ENCODE measurements at regions not wholly inside any gene's neighbourhood (a gene's known extent, or its start where the extent isn't known, plus 50 kb on each side); places are given as distances from the start of the nearest gene placed in this dataset.
"Not testable (repeated sequence)": the region's sequence is repeated elsewhere in the genome, so short reads cannot be mapped to it uniquely, and the experiment has no call there.

- DNase-seq (ENCODE audit: low spot score) = no peak
Observed at GRCh38 chr5:44942524-44943001, 133.8 kb downstream of the MRPS30 start.

GRCh38 chr5:44943647-44944046 is 134.9 kb downstream of the MRPS30 start:
- DNase-seq (ENCODE audit: low spot score) = no peak

GRCh38 chr5:44945743-44946142 is 137.0 kb downstream of the MRPS30 start:
- DNase-seq (ENCODE audit: low spot score) = no peak

- DNase-seq (ENCODE audit: low spot score) = no peak
Observed at GRCh38 chr5:44949687-44950086, 140.9 kb downstream of the MRPS30 start.

- no peak for DNase-seq (ENCODE audit: low spot score)
Observed at GRCh38 chr5:44951371-44951770, 142.6 kb downstream of the MRPS30 start.

GRCh38 chr5:44952376-44952775 is 143.6 kb downstream of the MRPS30 start:
- peak; percentile 23 for DNase-seq (ENCODE audit: low spot score)

- DNase-seq (ENCODE audit: low spot score) = no peak
Observed at GRCh38 chr5:44953078-44953477, 144.3 kb downstream of the MRPS30 start.

- not testable (repeated sequence) for DNase-seq (ENCODE audit: low spot score)
Observed at GRCh38 chr5:44958943-44959454, 150.3 kb downstream of the MRPS30 start.

- DNase-seq (ENCODE audit: low spot score) = no peak
Observed at GRCh38 chr5:44969825-44970224, 161.1 kb downstream of the MRPS30 start.

- not testable (repeated sequence) for DNase-seq (ENCODE audit: low spot score)
Observed at GRCh38 chr5:44970963-44971362, 162.2 kb downstream of the MRPS30 start.

GRCh38 chr5:44974813-44975212 is 166.1 kb downstream of the MRPS30 start:
- DNase-seq (ENCODE audit: low spot score) = no peak

- DNase-seq (ENCODE audit: low spot score) = no peak
Observed at GRCh38 chr5:44981708-44982107, 173.0 kb downstream of the MRPS30 start.

- no peak for DNase-seq (ENCODE audit: low spot score)
Observed at GRCh38 chr5:44983006-44983405, 174.3 kb downstream of the MRPS30 start.

GRCh38 chr5:44987026-44987425 is 178.3 kb downstream of the MRPS30 start:
- DNase-seq (ENCODE audit: low spot score) = no peak

GRCh38 chr5:44991693-44992092 is 182.9 kb downstream of the MRPS30 start:
- no peak for DNase-seq (ENCODE audit: low spot score)

GRCh38 chr5:44993286-44993685 is 184.5 kb downstream of the MRPS30 start:
- no peak for DNase-seq (ENCODE audit: low spot score)

- DNase-seq (ENCODE audit: low spot score) = no peak
Observed at GRCh38 chr5:44997506-44997905, 188.8 kb downstream of the MRPS30 start.

- DNase-seq (ENCODE audit: low spot score) = not testable (repeated sequence)
Observed at GRCh38 chr5:45007102-45007501, 198.4 kb downstream of the MRPS30 start.

- no peak for DNase-seq (ENCODE audit: low spot score)
Observed at GRCh38 chr5:45017568-45017967, 208.8 kb downstream of the MRPS30 start.

- no peak for DNase-seq (ENCODE audit: low spot score)
Observed at GRCh38 chr5:45029553-45029952, 220.8 kb downstream of the MRPS30 start.

GRCh38 chr5:45035991-45036390 is 227.2 kb downstream of the MRPS30 start:
- no peak for DNase-seq (ENCODE audit: low spot score)

- no peak for DNase-seq (ENCODE audit: low spot score)
Observed at GRCh38 chr5:45037927-45038326, 229.2 kb downstream of the MRPS30 start.

GRCh38 chr5:45038366-45038987 is 229.7 kb downstream of the MRPS30 start:
- peak; percentile 30 for DNase-seq (ENCODE audit: low spot score)

GRCh38 chr5:45042283-45042682 is 233.5 kb downstream of the MRPS30 start:
- no peak for DNase-seq (ENCODE audit: low spot score)

Measured in AG20443 (cell line).